HG03575 (cell line): ENCODE measurements at regions not wholly inside any gene's neighbourhood (a gene's known extent, or its start where the extent isn't known, plus 50 kb on each side); places are given as distances from the start of the nearest gene placed in this dataset.
"Not testable (repeated sequence)": the region's sequence is repeated elsewhere in the genome, so short reads cannot be mapped to it uniquely, and the experiment has no call there.

Source experiments
- ATAC-seq: cut with Tn5 transposase; IDR thresholded peaks from one replicate; pipeline ENCODE4 v1.9.1; 2021; ENCODE audit not compliant: unreplicated experiment, insufficient number of reproducible peaks, low FRiP score; ENCODE audit errors: extremely low read depth

GRCh38 chr5:125226825-125227224 is 480.4 kb upstream of the ZNF608 start:
- ATAC-seq: no peak

DNA sequence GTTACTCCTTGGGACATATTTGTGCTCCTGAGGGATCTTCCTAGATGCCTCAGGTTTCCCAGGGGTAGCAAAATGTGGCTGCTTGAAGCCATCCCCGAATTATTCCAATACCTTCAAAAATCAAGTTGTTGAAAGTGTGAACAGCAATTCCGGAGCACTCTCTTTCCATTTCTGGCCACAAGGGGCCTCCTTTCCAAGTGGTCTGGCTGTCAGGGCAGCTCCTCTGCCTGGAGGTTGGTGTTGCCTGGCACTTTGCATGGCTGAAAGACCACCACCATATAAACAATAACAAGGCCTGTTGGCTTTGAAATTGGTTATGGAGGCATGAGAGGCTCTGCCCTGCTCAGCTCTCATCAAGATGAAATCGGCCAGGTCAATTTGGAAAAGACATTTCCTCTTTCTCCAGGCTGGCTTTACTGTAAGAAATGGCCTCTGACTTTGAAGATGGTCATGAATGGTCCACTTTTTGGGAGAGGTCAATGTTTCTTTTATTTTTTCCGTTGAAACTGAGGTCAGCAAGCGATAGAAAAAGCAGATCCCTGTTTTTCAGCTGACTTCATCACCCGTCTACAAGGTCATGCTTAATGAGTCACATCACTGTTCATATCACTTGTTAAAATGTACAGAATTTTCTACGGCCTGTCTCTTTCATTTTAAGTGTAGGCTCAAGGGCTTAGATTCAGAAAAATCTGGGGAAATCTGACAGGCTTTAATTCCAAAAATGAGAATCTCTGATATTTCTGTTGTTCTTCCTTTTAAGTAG is 481.1 kb upstream of the ZNF608 start:
- ATAC-seq: no peak

DNA sequence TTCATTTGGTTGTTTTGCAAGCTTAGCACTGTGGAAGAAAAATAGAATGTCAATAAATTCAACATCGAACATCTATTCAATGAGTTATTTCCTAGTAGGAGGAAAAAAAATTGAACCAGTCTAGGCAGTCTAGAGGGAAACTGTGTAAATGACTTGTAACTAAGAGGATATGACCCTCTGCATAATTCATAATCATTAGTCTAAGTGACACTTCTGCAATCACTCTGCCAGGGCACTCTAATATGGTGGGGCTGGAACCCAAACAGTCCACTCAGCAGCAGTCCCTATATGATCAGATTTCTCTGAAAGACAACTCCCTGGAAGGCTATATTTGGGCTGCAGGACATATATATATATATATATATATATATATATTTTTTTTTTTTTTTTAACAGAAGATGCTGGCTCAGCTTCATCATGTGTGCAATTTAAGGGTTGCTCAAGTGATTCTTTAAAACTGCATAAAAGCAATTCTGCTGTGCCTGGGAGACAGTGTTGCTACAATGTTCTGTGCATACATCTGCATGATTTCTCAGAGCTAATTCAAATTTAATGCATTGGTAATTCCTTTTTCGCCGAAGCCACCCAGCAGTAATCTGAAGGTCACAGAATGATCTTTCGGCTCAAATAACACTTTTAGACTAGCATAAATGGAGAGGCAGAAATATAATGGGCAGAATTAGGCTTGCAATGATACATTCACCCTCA is 482.1 kb upstream of the ZNF608 start:
- ATAC-seq: no peak

GRCh38 chr5:125229556-125229955 is 483.1 kb upstream of the ZNF608 start:
- ATAC-seq: no peak

- ATAC-seq: no peak
Measured at GRCh38 chr5:125232779-125233230, 486.4 kb upstream of the ZNF608 start.

GRCh38 chr5:125233944-125234343 is 487.5 kb upstream of the ZNF608 start:
- no peak for ATAC-seq

- ATAC-seq: no peak
Measured at GRCh38 chr5:125236007-125236406, 489.6 kb upstream of the ZNF608 start.

DNA sequence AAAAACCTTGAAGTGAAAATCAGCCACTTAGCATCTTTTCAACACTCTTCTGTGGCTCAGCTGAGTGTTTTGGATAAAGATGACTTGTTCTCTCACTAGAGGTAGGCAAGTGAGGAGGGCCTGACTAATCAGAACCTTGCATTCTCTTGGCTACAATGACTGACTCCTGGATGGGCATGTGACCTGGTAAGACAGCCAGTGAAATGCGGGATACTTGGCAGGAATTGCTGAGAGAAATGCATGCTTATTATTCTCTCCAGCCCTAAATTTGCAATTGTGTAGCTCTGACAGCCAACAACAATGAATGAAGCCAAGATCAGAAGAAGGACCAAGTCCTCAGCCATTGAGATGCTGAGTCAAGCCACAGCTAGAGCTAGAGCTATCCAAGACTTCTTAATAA is 490.5 kb upstream of the ZNF608 start:
- ATAC-seq: no peak

DNA sequence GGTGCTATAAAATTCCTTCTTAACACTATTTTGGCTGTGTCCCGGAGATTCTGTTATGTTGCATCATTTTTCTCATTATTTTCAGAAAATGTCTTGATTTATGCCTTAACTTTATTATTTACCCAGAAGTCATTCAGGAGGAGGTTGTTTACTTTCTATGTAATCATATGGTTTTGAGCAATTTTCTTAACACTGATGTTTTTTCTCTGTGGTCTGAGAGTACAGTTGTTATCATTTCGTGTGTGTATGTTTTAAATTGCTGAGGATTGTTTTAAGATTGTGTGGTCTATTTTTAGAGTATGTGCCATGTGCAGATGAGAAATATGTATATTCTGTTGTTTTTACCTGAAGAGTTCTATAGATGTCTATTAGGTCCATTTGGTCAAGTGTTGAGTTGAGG is 498.1 kb upstream of the ZNF608 start:
- no peak for ATAC-seq

DNA sequence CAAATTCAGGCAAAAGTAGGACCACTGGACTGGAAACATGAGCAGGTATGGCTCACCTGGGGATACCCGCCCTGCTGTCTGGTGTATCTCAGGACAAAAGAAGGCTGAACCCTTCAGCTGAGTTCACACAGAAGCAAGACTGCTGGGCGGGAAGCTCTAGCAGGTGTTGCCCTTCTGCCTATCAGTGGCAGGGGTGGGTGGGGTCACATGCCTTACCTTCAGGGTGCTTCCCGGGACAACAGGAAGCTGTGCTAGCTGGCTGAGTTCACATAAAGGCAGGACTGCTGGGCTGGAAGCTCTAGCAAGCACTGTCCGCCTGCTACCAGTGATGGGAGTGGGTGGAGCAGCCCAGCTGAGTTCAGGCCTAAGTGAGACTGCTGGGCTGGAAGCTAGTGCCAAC is 498.8 kb upstream of the ZNF608 start:
- ATAC-seq: no peak

GRCh38 chr5:125249400-125249799 is 503.0 kb upstream of the ZNF608 start:
- no peak for ATAC-seq

- ATAC-seq: no peak
Measured at GRCh38 chr5:125251703-125252102, 505.3 kb upstream of the ZNF608 start.

DNA sequence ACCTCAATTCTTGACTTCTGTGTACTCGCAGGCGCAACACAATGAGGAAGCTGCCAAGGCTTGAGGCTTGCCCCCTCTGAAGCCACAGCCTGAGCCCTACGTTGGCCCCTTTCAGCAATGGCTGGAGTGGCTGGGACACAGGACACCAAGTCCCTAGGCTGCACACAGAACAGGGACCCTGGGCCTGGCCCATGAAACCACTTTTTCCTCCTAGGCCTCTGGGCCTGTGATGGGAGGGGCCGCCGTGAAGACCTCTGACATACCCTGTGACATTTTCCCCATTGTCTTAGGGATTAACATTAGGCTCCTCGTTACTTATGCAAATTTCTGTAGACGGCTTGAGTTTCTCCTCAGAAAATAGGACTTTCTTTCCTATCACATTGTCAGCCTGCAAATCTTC is 507.2 kb upstream of the ZNF608 start:
- not testable (repeated sequence) for ATAC-seq

DNA sequence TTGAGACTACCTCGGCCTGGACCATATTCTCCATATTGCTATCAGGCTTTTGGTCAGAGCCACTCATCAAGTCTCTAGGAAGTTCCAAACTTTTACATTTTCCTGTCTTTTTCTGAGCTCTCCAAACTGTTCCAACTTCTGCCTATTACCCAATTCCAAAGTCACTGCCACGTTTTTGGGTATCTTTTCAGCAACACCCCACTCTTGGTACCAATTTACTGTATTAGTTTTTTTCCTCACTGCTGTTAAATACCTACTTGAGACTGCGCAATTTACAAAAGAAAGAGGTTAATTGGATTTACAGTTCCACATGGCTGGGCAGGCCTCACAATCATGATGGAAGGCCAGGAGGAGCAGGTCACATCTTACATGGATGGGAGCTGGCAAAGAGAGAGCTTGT is 507.8 kb upstream of the ZNF608 start:
- no peak for ATAC-seq

GRCh38 chr5:125256296-125256695 is 509.9 kb upstream of the ZNF608 start:
- no peak for ATAC-seq

- no peak for ATAC-seq
Measured at GRCh38 chr5:125257057-125257972, 510.9 kb upstream of the ZNF608 start.

DNA sequence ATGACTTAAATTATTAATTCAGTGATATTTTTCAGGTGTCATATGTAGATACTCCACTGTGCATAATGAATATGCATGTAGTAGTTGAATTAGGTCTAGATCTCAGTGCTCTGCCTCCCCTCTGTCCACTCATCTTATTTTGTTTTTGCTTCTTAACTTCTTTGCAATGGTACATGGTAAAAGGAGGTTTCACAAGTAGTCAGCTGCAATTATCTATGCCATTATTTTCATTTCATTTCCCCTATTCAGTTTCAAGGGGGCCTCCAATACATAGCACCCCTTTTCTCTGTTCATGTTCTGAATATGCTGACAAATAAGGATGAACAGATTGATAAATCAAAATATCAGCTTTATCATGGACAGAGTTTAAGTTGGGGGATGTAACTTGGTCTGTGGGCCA is 511.6 kb upstream of the ZNF608 start:
- ATAC-seq: no peak

GRCh38 chr5:125258615-125259014 is 512.2 kb upstream of the ZNF608 start:
- ATAC-seq: no peak

GRCh38 chr5:125261505-125262250 is 515.2 kb upstream of the ZNF608 start:
- ATAC-seq: no peak
